HL-60 (cell line): ENCODE measurements at regions not wholly inside any gene's neighbourhood (a gene's known extent, or its start where the extent isn't known, plus 50 kb on each side); places are given as distances from the start of the nearest gene placed in this dataset.

Experiments used
- CTCF ChIP-seq: IDR thresholded peaks from one replicate; pipeline ENCODE4 v1.5.1; 2011; ENCODE audit warnings: low read length, control low read depth, inconsistent platforms; ENCODE audit not compliant: insufficient read depth
- GABPA ChIP-seq: IDR thresholded peaks from 2 replicates; pipeline ENCODE4 v1.6.1; 2012; ENCODE audit warnings: low read depth
- POLR2AphosphoS5 ChIP-seq: IDR thresholded peaks from 2 replicates; pipeline ENCODE4 v1.6.1; 2012; ENCODE audit warnings: low read depth
- REST ChIP-seq: IDR thresholded peaks from 2 replicates; pipeline ENCODE4 v1.6.1; 2012; ENCODE audit warnings: low read depth; ENCODE audit not compliant: insufficient replicate concordance

GRCh38 chr9:32072570-32072969 is 311.9 kb upstream of the ACO1 start:
- TF ChIP-seq CTCF (no peak), GABPA (no peak), POLR2AphosphoS5 (no peak), REST (no peak)
